ENCODE measurements at regions not wholly inside any gene's neighbourhood (a gene's known extent, or its start where the extent isn't known, plus 50 kb on each side); places are given as distances from the start of the nearest gene placed in this dataset.
A peak's percentile ranks its signal among the peaks of the same experiment; 100 is the strongest.
"Not testable (repeated sequence)": the region's sequence is repeated elsewhere in the genome, so short reads cannot be mapped to it uniquely, and the experiment has no call there.

DNA sequence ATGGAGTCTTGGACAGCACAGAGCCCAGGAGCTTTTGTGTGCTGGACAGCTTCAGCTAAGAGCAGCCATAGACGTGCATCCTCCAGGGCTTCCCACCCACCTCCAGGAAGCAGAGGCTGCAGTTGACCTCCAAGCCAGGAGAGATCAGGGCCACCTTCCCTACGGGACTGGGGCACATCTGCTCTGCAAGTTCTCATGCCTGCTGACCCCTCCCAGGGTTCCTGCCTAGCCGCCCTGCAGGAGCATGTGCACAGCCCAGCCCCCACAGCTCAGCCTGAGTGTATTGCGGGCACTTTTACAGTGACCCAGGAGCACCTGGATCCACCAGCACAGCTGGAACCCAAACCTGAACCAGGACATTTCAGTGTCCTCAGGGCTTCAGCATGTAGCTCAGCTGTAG lies 915.2 kb downstream of the RPS29 start:
- DNase-seq (ENCODE audit: low read depth in 4 of 6, low spot score in 6 of 6) = no peak
- Histone ChIP-seq H3K27me3 (ENCODE audit: control insufficient read depth, insufficient read depth, low read length) (no peaks in the 10 kb centered on the region), H3K36me3 (ENCODE audit: control insufficient read depth, insufficient read depth, low read length) (no peaks in the 10 kb centered on the region), H3K9me3 (ENCODE audit: control insufficient read depth, insufficient read depth, low read length) (no peaks in the 10 kb centered on the region), H3K27ac (ENCODE audit: low read depth, low read length) (no peak overlapping the region), H3K4me3 (ENCODE audit: low read depth, low read length) (no peak overlapping the region), H3K4me1 (ENCODE audit: control insufficient read depth, insufficient read depth, low read length) (no peaks in the 10 kb centered on the region)
- WGBS (ENCODE audit: insufficient coverage) = 89% methylated on average over 4 of the region's 4 CpGs

DNA sequence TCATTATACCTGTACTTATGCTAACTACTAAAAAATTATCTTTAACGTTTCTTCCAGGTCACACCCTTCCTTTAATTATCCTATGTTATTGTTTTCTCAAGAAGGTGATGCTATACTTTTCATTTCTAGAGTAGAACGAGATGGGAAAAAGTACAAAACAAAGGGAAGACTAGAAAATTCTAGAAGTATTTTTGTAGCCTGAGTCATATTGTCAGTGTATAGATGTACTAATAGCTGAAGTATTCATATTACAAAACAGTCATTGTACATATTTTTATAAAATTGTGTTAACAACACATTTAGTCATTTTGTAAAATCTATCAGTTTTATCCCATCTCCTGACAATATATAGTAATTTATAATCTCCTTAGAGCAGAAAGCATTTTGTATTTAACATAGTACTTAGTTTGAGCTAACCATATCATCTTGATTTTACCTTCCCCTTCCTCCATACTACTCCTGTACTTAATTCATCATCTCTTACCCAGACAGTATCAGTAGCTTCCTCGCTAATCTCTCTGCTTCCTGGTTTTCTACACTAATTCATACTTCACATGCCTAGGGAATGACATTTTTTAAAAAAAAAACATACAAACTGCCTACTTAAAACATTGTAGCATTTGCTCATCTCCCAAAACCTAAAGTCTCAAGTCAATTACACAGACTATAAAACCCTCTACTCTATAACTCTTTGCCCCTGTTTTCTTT lies 920.9 kb downstream of the RPS29 start:
- no peaks in the 10 kb centered on the region for H3K36me3 ChIP-seq (ENCODE audit: control insufficient read depth, insufficient read depth, low read length)
- H3K27ac ChIP-seq (ENCODE audit: low read depth, low read length) = no peak overlapping the region
- H3K4me3 ChIP-seq (ENCODE audit: low read depth, low read length) = no peak overlapping the region
- no peaks in the 10 kb centered on the region for H3K9me3 ChIP-seq (ENCODE audit: control insufficient read depth, insufficient read depth, low read length)
- 100% methylated on average over 1 of the region's 3 CpGs for WGBS (ENCODE audit: insufficient coverage)
- H3K27me3 ChIP-seq (ENCODE audit: control insufficient read depth, insufficient read depth, low read length) = no peaks in the 10 kb centered on the region
- H3K4me1 ChIP-seq (ENCODE audit: control insufficient read depth, insufficient read depth, low read length) = no peaks in the 10 kb centered on the region
- no peak for DNase-seq (ENCODE audit: low read depth in 4 of 6, low spot score in 6 of 6)

DNA sequence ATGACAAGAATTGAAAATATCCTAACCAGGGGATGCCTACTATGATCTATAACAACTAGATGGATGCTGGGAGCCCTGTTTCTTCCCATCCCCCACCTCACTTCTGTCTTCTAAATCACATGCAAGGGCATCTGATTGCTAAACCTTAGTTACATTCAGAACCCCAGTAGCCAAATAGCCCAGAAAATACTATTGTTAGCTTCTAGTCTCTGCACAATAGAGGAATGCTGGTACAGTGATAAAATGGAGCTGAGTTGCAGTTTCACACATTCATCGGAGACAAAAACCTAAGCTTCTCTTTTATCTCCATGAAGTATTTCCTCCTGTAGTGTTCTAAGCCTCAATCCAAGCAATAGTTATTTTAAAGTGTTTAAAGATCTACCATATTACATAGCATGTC lies 942.9 kb downstream of the RPS29 start:
- Histone ChIP-seq H3K9me3 (ENCODE audit: control insufficient read depth, insufficient read depth, low read length) (no peaks in the 10 kb centered on the region), H3K27me3 (ENCODE audit: control insufficient read depth, insufficient read depth, low read length) (no peaks in the 10 kb centered on the region), H3K4me3 (ENCODE audit: low read depth, low read length) (no peak overlapping the region), H3K27ac (ENCODE audit: low read depth, low read length) (no peak overlapping the region), H3K36me3 (ENCODE audit: control insufficient read depth, insufficient read depth, low read length) (no peaks in the 10 kb centered on the region), H3K4me1 (ENCODE audit: control insufficient read depth, insufficient read depth, low read length) (no peaks in the 10 kb centered on the region)
- DNase-seq (ENCODE audit: low read depth in 4 of 6, low spot score in 6 of 6) = no peak
- no CpG with 5 or more reads among the region's 1 CpG for WGBS (ENCODE audit: insufficient coverage)

DNA sequence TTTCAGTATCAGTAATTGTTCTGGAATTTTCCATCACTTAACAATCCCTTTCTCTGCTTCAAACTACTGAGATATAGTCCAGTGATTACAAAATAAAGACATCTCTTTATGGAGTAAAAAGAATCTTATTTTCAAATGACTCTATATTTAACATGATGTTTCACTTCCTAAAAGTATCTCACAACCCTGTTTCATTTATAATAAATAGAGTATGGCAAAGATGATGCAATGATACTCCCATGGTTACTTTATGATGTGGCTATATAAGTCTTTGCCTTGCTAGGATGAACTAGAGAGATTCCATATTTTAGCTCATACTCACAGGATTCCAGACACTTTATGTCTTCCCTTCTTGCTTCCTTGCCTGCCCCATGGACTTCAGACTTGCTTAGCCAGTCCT lies 953.5 kb upstream of the MDGA2 start:
- DNase-seq (ENCODE audit: low read depth in 4 of 6, low spot score in 6 of 6) = no peak
- H3K27ac ChIP-seq (ENCODE audit: low read depth, low read length) = no peak overlapping the region
- no peak overlapping the region for H3K4me3 ChIP-seq (ENCODE audit: low read depth, low read length)
- H3K4me1 ChIP-seq (ENCODE audit: control insufficient read depth, insufficient read depth, low read length) = no peaks in the 10 kb centered on the region
- no peaks in the 10 kb centered on the region for H3K27me3 ChIP-seq (ENCODE audit: control insufficient read depth, insufficient read depth, low read length)
- no peaks in the 10 kb centered on the region for H3K36me3 ChIP-seq (ENCODE audit: control insufficient read depth, insufficient read depth, low read length)
- no peaks in the 10 kb centered on the region for H3K9me3 ChIP-seq (ENCODE audit: control insufficient read depth, insufficient read depth, low read length)

DNA sequence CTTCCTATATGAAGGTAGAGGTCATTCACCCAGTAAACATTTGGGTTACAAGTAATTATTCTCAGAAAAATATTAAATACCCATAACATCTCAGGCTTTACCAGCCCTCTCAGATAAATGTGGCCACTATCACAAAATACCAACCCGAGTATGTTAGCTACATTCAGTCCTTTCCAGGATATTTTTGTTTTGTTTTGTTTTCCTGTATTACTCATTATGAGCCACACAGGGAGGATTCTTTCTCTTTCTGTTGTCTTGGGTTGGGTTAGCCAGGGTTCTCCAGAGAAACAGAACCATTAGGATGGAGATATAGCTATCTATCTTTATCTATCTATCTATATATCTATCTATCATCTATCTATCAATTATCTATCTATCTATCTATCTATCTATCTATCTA lies 947.6 kb upstream of the MDGA2 start:
- H3K36me3 ChIP-seq (ENCODE audit: control insufficient read depth, insufficient read depth, low read length) = no peaks in the 10 kb centered on the region
- no peaks in the 10 kb centered on the region for H3K9me3 ChIP-seq (ENCODE audit: control insufficient read depth, insufficient read depth, low read length)
- no CpG with 5 or more reads among the region's 1 CpG for WGBS (ENCODE audit: insufficient coverage)
- no peak overlapping the region for H3K4me3 ChIP-seq (ENCODE audit: low read depth, low read length)
- H3K27ac ChIP-seq (ENCODE audit: low read depth, low read length) = no peak overlapping the region
- no peaks in the 10 kb centered on the region for H3K27me3 ChIP-seq (ENCODE audit: control insufficient read depth, insufficient read depth, low read length)
- DNase-seq (ENCODE audit: low read depth in 4 of 6, low spot score in 6 of 6) = no peak
- no peaks in the 10 kb centered on the region for H3K4me1 ChIP-seq (ENCODE audit: control insufficient read depth, insufficient read depth, low read length)

DNA sequence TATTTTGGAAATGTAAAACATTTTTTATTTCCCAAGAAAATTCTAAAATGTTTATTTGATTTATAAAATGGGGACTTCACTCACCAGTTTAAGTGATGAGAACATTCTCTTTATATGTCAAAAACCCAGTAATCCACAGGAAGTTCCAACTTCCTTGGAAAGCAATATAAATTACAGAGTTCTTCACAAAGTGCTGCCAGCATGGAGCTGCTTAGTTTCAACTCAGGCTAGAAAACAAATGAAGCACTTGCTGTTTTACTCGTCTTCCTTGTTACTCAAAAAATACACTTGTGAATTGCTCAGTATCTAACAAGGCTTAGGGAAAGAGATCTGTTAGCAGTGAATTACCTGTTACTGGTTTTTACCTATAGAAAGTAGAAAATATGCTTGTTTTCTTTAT lies 942.7 kb upstream of the MDGA2 start:
- peak in 1 of 6 donors; percentile 52 for DNase-seq (ENCODE audit: low read depth in 4 of 6, low spot score in 6 of 6)
- no peak overlapping the region for H3K4me3 ChIP-seq (ENCODE audit: low read depth, low read length)
- peaks cover 1% of the 10 kb centered on the region for H3K9me3 ChIP-seq (ENCODE audit: control insufficient read depth, insufficient read depth, low read length)
- H3K4me1 ChIP-seq (ENCODE audit: control insufficient read depth, insufficient read depth, low read length) = no peaks in the 10 kb centered on the region
- H3K27me3 ChIP-seq (ENCODE audit: control insufficient read depth, insufficient read depth, low read length) = no peaks in the 10 kb centered on the region
- H3K36me3 ChIP-seq (ENCODE audit: control insufficient read depth, insufficient read depth, low read length) = no peaks in the 10 kb centered on the region
- no peak overlapping the region for H3K27ac ChIP-seq (ENCODE audit: low read depth, low read length)
- WGBS (ENCODE audit: insufficient coverage) = no CpG with 5 or more reads among the region's 1 CpG

DNA sequence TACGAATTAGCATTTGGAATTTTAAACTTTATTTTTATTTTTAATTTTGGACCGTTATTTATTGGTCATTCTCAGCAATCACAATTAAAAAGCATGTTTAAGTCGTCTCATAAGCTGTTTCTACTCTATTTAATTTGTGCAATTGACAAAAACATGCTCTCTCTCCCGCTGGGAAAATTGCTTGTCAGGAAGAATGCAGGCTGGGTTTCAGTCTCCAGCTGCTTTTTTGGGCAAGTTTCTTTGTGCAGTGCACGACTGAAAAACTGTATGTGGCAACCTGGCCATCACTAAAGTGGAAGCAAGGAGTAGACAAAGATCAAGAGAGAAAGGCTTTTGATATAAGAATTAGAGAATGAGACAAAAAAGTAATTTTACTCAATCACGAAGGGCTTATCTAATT lies 941.5 kb upstream of the MDGA2 start:
- Histone ChIP-seq H3K27me3 (ENCODE audit: control insufficient read depth, insufficient read depth, low read length) (no peaks in the 10 kb centered on the region), H3K4me1 (ENCODE audit: control insufficient read depth, insufficient read depth, low read length) (no peaks in the 10 kb centered on the region), H3K36me3 (ENCODE audit: control insufficient read depth, insufficient read depth, low read length) (no peaks in the 10 kb centered on the region), H3K4me3 (ENCODE audit: low read depth, low read length) (no peak overlapping the region), H3K27ac (ENCODE audit: low read depth, low read length) (no peak overlapping the region), H3K9me3 (ENCODE audit: control insufficient read depth, insufficient read depth, low read length) (peaks cover 1% of the 10 kb centered on the region)
- peak in 2 of 6 donors; percentile 20 to 78 for DNase-seq (ENCODE audit: low read depth in 4 of 6, low spot score in 6 of 6)
- WGBS (ENCODE audit: insufficient coverage) = 3% methylated on average over 3 of the region's 6 CpGs

DNA sequence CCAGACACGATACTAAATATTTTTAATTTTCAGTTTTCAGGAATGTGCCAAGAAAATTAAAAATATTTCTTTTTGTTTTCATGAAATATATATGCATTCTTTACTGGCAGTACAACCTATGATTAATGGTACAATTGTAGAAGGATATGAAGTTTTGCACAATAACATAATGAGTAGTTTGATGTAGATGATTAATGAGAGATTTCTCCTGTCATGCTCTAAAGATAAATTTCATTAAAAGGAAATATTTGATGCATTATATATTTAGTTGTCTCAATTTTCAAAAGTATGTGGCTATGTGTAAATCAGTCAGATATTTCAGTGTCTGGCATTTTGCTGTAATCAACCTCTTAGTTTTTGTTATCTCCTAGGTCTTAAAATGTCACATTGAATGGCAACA lies 940.2 kb upstream of the MDGA2 start:
- WGBS (ENCODE audit: insufficient coverage) = no CpG with 5 or more reads among the region's 1 CpG
- H3K27ac ChIP-seq (ENCODE audit: low read depth, low read length) = no peak overlapping the region
- no peaks in the 10 kb centered on the region for H3K27me3 ChIP-seq (ENCODE audit: control insufficient read depth, insufficient read depth, low read length)
- H3K4me3 ChIP-seq (ENCODE audit: low read depth, low read length) = no peak overlapping the region
- H3K36me3 ChIP-seq (ENCODE audit: control insufficient read depth, insufficient read depth, low read length) = no peaks in the 10 kb centered on the region
- H3K9me3 ChIP-seq (ENCODE audit: control insufficient read depth, insufficient read depth, low read length) = peaks cover 1% of the 10 kb centered on the region
- no peak for DNase-seq (ENCODE audit: low read depth in 4 of 6, low spot score in 6 of 6)
- H3K4me1 ChIP-seq (ENCODE audit: control insufficient read depth, insufficient read depth, low read length) = no peaks in the 10 kb centered on the region

DNA sequence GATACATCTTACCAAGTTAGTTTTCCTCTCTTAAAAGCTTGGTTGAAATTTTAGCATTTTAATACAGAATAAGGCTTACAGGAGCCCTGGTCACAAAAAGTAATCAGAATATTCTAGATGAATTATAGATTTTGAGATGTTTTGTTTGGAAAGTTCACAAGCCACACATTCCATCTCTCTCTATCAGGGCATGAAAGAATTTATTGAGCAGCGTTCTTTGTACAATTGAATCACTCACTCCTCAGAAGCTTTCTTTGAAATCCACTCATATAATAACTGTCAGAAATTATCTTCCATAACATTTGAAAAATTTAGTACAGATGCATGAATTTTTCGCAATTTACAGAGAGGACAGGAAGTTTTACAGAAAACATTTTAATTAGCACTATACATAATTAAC lies 938.6 kb upstream of the MDGA2 start:
- Histone ChIP-seq H3K36me3 (ENCODE audit: control insufficient read depth, insufficient read depth, low read length) (no peaks in the 10 kb centered on the region), H3K4me3 (ENCODE audit: low read depth, low read length) (no peak overlapping the region), H3K9me3 (ENCODE audit: control insufficient read depth, insufficient read depth, low read length) (peaks cover 1% of the 10 kb centered on the region), H3K27ac (ENCODE audit: low read depth, low read length) (no peak overlapping the region), H3K4me1 (ENCODE audit: control insufficient read depth, insufficient read depth, low read length) (no peaks in the 10 kb centered on the region), H3K27me3 (ENCODE audit: control insufficient read depth, insufficient read depth, low read length) (no peaks in the 10 kb centered on the region)
- no peak for DNase-seq (ENCODE audit: low read depth in 4 of 6, low spot score in 6 of 6)
- no CpG with 5 or more reads among the region's 2 CpGs for WGBS (ENCODE audit: insufficient coverage)

DNA sequence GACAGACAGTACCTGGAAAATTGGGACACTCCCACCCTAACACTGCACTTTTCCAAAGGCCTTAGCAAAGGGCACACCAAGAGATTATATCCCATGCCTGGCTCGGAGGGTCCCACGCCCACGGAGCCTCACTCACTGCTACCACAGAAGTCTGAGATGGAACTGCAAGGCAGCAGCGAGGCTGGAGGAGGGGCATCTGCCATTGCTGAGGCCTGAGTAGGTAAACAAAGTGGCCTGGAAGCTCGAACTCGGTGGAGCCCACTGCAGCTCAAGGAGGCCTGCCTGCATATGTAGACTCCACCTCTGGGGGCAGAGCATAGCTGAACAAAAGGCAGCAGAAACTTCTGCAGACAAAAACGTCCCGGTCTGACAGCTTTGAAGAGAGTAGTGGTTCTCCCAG lies 931.6 kb upstream of the MDGA2 start:
- not testable (repeated sequence) for H3K27me3 ChIP-seq (ENCODE audit: control insufficient read depth, insufficient read depth, low read length); H3K9me3 ChIP-seq (ENCODE audit: control insufficient read depth, insufficient read depth, low read length); H3K36me3 ChIP-seq (ENCODE audit: control insufficient read depth, insufficient read depth, low read length); H3K4me3 ChIP-seq (ENCODE audit: low read depth, low read length); DNase-seq (ENCODE audit: low read depth in 4 of 6, low spot score in 6 of 6); H3K27ac ChIP-seq (ENCODE audit: low read depth, low read length); H3K4me1 ChIP-seq (ENCODE audit: control insufficient read depth, insufficient read depth, low read length)
- WGBS (ENCODE audit: insufficient coverage) = 97% methylated on average over 8 of the region's 8 CpGs
